Esophagus squamous epithelium (tissue), 5 donors: ENCODE measurements at regions not wholly inside any gene's neighbourhood (a gene's known extent, or its start where the extent isn't known, plus 50 kb on each side); places are given as distances from the start of the nearest gene placed in this dataset.

Experiments used
- DNase-seq: peaks from one replicate; lab custom pipeline; 2025; lab: John Stamatoyannopoulos, UW
- H3K27ac ChIP-seq, 4 donors: fragments of 200-600 bp; sonication (generic); one replicate each; pipeline ENCODE4 v1.5.1; 2016 to 2019; ENCODE audit warnings: mild to moderate bottlenecking in 1 of 4
- H3K27me3 ChIP-seq, 4 donors: fragments of 200-600 bp; sonication (generic); 1 replicate in 3 of 4; 2 replicates in 1 of 4; pipeline versions ENCODE4 v1.5.1 to v1.6.0; 2017 to 2021; ENCODE audit warnings: antibody characterized with exemption in 1 of 4
- H3K36me3 ChIP-seq, 3 donors: fragments of 200-600 bp; sonication (generic); one replicate each; pipeline ENCODE4 v1.5.1; 2016 to 2019
- H3K4me1 ChIP-seq, 3 donors: fragments of 200-600 bp; sonication (generic); one replicate each; pipeline ENCODE4 v1.5.1; 2017 to 2019
- H3K4me3 ChIP-seq, 4 donors: fragments of 200-600 bp; sonication (generic); 1 replicate in 3 of 4; 2 replicates in 1 of 4; pipeline ENCODE4 v1.5.1; 2016 to 2019; ENCODE audit warnings: mild to moderate bottlenecking in 2 of 4, moderate library complexity in 1 of 4
- H3K9me3 ChIP-seq, 3 donors: fragments of 200-600 bp; sonication (generic); one replicate each; pipeline ENCODE4 v1.5.1; 2016 to 2019
- POLR2A ChIP-seq, 4 donors: fragments of 450-650 bp; IDR thresholded peaks; one replicate each; pipeline ENCODE4 v1.6.1; 2017; ENCODE audit warnings: antibody characterized with exemption in 4 of 4, mild to moderate bottlenecking in 4 of 4, moderate library complexity in 3 of 4
- WGBS, 2 donors: methylation state at CpG; one replicate each; pipeline ENCODE4 v1.1.5; 2018; 5-methylcytosine and 5-hydroxymethylcytosine counted together
- intact Hi-C: fragments of 100-400 bp; cut with DNase I; formaldehyde crosslinking; loops from one replicate; pipeline ENCODE4 v1.15.0; 2022
- TF ChIP-seq, protein P1 (sequence below), 6 experiments: fragments of 450-650 bp in 4 of 6; fragments of 200-600 bp in 2 of 6; sonication (generic) in 2 of 6; IDR thresholded peaks; one replicate each; pipeline ENCODE4 v1.5.1; 2016 to 2019; ENCODE audit warnings: antibody characterized with exemption in 6 of 6, mild to moderate bottlenecking in 4 of 6, moderate library complexity in 4 of 6
- donor health status: DM: yes; HTN: yes; CAD: no.

DNA sequence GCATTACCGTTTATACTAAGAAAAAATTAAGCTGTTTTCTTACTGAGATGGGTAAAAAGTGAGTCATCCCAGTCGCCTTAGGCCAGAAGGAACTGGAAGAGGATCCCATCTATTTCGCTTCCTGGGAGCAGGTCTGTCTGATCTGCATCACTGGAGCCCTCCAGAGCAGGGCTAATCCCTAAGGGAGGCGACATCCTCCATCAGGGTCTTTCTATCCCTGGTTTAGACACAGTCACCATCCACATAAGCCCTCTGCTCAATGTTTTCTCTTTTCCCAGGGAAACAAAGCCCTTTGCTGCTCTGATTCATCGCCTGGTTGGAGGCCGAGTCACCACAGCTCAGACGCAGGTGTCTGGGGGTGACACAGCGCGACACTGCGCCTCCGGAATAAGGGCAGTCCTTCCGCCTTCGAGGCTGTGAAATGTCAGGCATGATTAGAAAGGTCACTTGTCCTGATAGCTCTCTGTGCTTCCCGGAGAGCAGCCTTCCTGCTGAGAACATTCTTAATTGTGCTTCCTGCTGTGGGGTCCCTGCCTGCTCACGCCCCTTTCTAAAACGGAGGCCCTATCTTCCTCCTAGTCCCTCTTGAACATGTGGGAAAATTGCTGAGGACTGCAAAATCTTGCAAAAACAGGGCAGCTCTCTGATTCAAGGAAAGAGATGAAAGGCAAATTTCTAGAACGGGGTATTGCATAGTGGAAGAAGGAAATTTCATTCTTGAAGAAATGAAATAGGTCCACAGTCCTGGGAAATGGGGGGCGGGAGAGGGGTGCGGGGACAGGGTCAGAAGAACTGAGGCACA is 56.3 kb downstream of the MARCHF4 start:
- WGBS, 2 donors = 36 to 42% methylated on average over 15 to 17 of the region's 19 CpGs
- no peak for DNase-seq
- Histone ChIP-seq H3K36me3 (no peaks in the 10 kb centered on the region), H3K4me3 (no peak overlapping the region), H3K9me3 (no peaks in the 10 kb centered on the region), H3K27ac (no peak overlapping the region), H3K27me3 (peaks cover 0 to 28% (median 0%) of the 10 kb centered on the region in 4 donors), H3K4me1 (peaks cover 0 to 9% (median 0%) of the 10 kb centered on the region in 3 donors)
- intact Hi-C loops = no loop called here
- TF ChIP-seq, protein P1, sequence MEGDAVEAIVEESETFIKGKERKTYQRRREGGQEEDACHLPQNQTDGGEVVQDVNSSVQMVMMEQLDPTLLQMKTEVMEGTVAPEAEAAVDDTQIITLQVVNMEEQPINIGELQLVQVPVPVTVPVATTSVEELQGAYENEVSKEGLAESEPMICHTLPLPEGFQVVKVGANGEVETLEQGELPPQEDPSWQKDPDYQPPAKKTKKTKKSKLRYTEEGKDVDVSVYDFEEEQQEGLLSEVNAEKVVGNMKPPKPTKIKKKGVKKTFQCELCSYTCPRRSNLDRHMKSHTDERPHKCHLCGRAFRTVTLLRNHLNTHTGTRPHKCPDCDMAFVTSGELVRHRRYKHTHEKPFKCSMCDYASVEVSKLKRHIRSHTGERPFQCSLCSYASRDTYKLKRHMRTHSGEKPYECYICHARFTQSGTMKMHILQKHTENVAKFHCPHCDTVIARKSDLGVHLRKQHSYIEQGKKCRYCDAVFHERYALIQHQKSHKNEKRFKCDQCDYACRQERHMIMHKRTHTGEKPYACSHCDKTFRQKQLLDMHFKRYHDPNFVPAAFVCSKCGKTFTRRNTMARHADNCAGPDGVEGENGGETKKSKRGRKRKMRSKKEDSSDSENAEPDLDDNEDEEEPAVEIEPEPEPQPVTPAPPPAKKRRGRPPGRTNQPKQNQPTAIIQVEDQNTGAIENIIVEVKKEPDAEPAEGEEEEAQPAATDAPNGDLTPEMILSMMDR (IDR thresholded peaks at IDR 0.05) = no peak
- TF ChIP-seq POLR2A (IDR thresholded peaks at IDR 0.05) = no peak

DNA sequence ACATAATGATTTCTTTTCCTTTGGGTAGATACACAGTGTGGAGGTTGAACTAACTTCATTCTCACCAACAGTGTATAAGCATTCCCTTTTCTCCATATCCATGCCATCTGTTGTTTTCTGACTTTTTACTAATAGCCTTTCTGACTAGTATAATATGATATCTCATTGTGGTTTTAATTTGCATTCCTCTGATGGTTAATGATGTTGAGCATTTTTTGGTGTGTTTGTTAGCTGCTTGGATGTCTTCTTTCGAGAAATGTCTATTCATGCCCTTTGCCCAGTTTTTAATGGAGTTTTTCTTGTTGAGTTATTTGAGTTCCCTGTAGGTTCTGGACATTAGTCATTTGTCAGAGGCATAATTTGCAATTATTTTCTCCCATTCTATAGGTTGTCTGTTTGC is 59.8 kb downstream of the MARCHF4 start:
- WGBS, 2 donors = 58 to 86% methylated on average over 1 of the region's 1 CpG
- no peaks in the 10 kb centered on the region for H3K9me3 ChIP-seq
- H3K27ac ChIP-seq = no peak overlapping the region
- no peak for TF ChIP-seq POLR2A (IDR thresholded peaks at IDR 0.05)
- TF ChIP-seq, protein P1 (IDR thresholded peaks at IDR 0.05) = no peak
- H3K36me3 ChIP-seq = no peaks in the 10 kb centered on the region
- DNase-seq = no peak
- H3K4me1 ChIP-seq = peaks cover 0 to 9% (median 0%) of the 10 kb centered on the region in 3 donors
- intact Hi-C loops = no loop called here
- no peak overlapping the region for H3K4me3 ChIP-seq
- H3K27me3 ChIP-seq = peaks cover 0 to 23% (median 0%) of the 10 kb centered on the region in 4 donors

DNA sequence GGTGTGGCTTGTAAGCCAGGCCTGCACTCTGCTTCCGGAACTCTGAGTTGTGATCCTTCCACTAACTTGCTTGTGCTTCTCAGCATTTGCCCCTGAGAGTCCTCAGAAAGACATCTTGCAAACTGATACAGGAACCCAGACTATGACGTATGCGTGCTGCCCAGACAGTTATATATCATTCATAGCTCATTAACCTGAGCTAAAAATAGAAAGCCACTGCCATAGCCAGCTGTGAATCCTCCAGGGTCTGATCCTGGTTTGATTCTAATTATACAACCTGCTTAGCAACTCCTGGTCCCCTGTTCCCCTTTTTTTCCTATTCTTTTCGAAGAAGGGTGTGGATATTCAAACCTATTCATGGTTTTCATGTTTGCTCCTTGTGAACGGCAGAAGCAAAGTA is 63.7 kb downstream of the MARCHF4 start:
- no peak overlapping the region for H3K4me3 ChIP-seq
- no peaks in the 10 kb centered on the region for H3K36me3 ChIP-seq
- H3K4me1 ChIP-seq = no peaks in the 10 kb centered on the region
- DNase-seq = no peak
- H3K27me3 ChIP-seq = no peaks in the 10 kb centered on the region
- WGBS, 2 donors = 59 to 63% methylated on average over 4 of the region's 5 CpGs
- intact Hi-C loops = no loop called here
- no peak for TF ChIP-seq POLR2A (IDR thresholded peaks at IDR 0.05)
- TF ChIP-seq, protein P1 (IDR thresholded peaks at IDR 0.05) = no peak
- H3K27ac ChIP-seq = no peak overlapping the region
- no peaks in the 10 kb centered on the region for H3K9me3 ChIP-seq

DNA sequence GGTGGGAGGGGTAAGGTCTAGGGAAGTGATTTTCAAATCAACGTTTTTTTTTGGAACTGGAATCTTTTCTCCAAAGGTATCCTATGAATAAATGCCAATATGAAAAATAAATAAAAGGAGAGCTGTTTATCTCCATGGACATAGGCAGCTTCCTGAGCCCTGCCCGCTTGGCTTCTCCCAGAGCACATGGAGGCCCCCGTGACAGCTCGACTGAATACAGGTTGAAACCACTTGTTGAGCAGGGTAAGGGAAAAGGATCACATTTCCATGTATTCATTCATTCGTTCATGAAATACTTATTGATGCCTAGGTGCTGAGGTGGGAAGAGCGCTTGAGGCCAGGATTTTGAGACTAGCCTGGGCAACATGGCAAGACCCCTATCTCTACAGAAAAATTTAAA is 64.8 kb downstream of the MARCHF4 start:
- H3K4me3 ChIP-seq = no peak overlapping the region
- H3K27me3 ChIP-seq = no peaks in the 10 kb centered on the region
- H3K9me3 ChIP-seq = no peaks in the 10 kb centered on the region
- H3K27ac ChIP-seq = no peak overlapping the region
- H3K36me3 ChIP-seq = no peaks in the 10 kb centered on the region
- WGBS, 2 donors = 70 to 73% methylated on average over 6 of the region's 6 CpGs
- no peak for DNase-seq
- TF ChIP-seq, protein P1 (IDR thresholded peaks at IDR 0.05) = no peak
- no peak for TF ChIP-seq POLR2A (IDR thresholded peaks at IDR 0.05)
- intact Hi-C loops = no loop called here
- H3K4me1 ChIP-seq = no peaks in the 10 kb centered on the region

DNA sequence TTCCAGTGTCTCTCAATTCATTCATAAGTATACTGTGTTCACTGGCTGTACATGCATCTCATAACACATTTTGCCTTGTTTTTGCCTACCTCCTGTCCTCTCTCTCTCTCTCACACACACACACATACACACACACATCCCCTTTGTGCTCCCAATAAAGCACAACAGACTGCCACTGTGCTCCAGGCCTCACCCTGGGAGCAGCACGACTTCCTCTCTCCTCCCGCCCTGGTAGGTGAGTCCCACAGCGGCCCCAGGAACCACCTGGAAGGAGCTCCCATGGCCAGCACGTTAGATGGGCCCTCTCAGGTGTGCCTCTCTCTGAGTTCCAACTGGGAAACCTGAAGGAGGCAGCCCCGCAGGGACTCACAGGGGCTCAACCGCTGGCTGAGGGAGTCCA is 65.4 kb downstream of the MARCHF4 start:
- TF ChIP-seq POLR2A (IDR thresholded peaks at IDR 0.05) = no peak
- TF ChIP-seq, protein P1 (IDR thresholded peaks at IDR 0.05) = no peak
- 47 to 50% methylated on average over 5 to 6 of the region's 6 CpGs for WGBS, 2 donors
- intact Hi-C loops = no loop called here
- Histone ChIP-seq H3K36me3 (no peaks in the 10 kb centered on the region), H3K27ac (no peak overlapping the region), H3K4me1 (no peaks in the 10 kb centered on the region), H3K27me3 (no peaks in the 10 kb centered on the region), H3K4me3 (no peak overlapping the region), H3K9me3 (no peaks in the 10 kb centered on the region)
- DNase-seq = no peak
